Esophagus squamous epithelium (tissue), 4 donors: ENCODE measurements at regions not wholly inside any gene's neighbourhood (a gene's known extent, or its start where the extent isn't known, plus 50 kb on each side); places are given as distances from the start of the nearest gene placed in this dataset.

Experiments
- CTCF ChIP-seq, 6 experiments: fragments of 450-650 bp in 4 of 6; fragments of 200-600 bp in 2 of 6; sonication (generic) in 2 of 6; IDR thresholded peaks; one replicate each; pipeline ENCODE4 v1.5.1; 2016 to 2019; ENCODE audit warnings: antibody characterized with exemption in 6 of 6, mild to moderate bottlenecking in 4 of 6, moderate library complexity in 4 of 6
- POLR2A ChIP-seq, 4 donors: fragments of 450-650 bp; IDR thresholded peaks; one replicate each; pipeline ENCODE4 v1.6.1; 2017; ENCODE audit warnings: antibody characterized with exemption in 4 of 4, mild to moderate bottlenecking in 4 of 4, moderate library complexity in 3 of 4

GRCh38 chr11:46176421-46176820, 55.2 kb upstream of the PHF21A start:
- no peak for TF ChIP-seq POLR2A (IDR thresholded peaks at IDR 0.05)
- TF ChIP-seq CTCF (IDR thresholded peaks at IDR 0.05): no peak
